Type B pancreatic cell (in vitro differentiated cells): ENCODE measurements at regions not wholly inside any gene's neighbourhood (a gene's known extent, or its start where the extent isn't known, plus 50 kb on each side); places are given as distances from the start of the nearest gene placed in this dataset.

Experiments
- DNase-seq: peaks from one replicate; pipeline ENCODE4 v3.0.0; 2021; ENCODE audit warnings: mixed read lengths; ENCODE audit not compliant: unreplicated experiment; ENCODE audit errors: extremely low spot score
- H3K27ac Mint-ChIP-seq: 2 replicates; pipeline ENCODE4 v1.8.0; 2021; ENCODE audit warnings: mild to moderate bottlenecking, mixed read lengths
- H3K27me3 Mint-ChIP-seq: 2 replicates; pipeline ENCODE4 v1.8.0; 2021; ENCODE audit warnings: mixed read lengths
- H3K36me3 Mint-ChIP-seq: 2 replicates; pipeline ENCODE4 v1.8.0; 2021; ENCODE audit warnings: mixed read lengths
- H3K4me1 Mint-ChIP-seq: one replicate; pipeline ENCODE4 v1.8.0; 2021; ENCODE audit warnings: mixed read lengths; ENCODE audit not compliant: unreplicated experiment
- H3K4me3 Mint-ChIP-seq: 2 replicates; pipeline ENCODE4 v1.8.0; 2021; ENCODE audit warnings: mild to moderate bottlenecking, mixed read lengths
- H3K9me3 Mint-ChIP-seq: 2 replicates; pipeline ENCODE4 v1.8.0; 2021; ENCODE audit warnings: mixed read lengths
- CTCF ChIP-seq: fragments of 200-600 bp; sonication (generic); conservative IDR thresholded peaks from 2 replicates; pipeline ENCODE4 v1.5.0; 2021; ENCODE audit warnings: antibody characterized with exemption, mild to moderate bottlenecking

GRCh38 chr2:39937621-39938020, 158.6 kb upstream of the THUMPD2 start:
- no peak for DNase-seq
- H3K27ac Mint-ChIP-seq, result no peak overlapping the region
- peaks cover 5% of the 10 kb centered on the region for H3K4me1 Mint-ChIP-seq
- TF ChIP-seq CTCF, result no peak
- H3K36me3 Mint-ChIP-seq, result no peaks in the 10 kb centered on the region
- no peak overlapping the region for H3K4me3 Mint-ChIP-seq
- H3K27me3 Mint-ChIP-seq, result no peaks in the 10 kb centered on the region
- H3K9me3 Mint-ChIP-seq, result peaks cover 13% of the 10 kb centered on the region

- H3K4me1 Mint-ChIP-seq, result peaks cover 5% of the 10 kb centered on the region
- no peak for DNase-seq
- H3K4me3 Mint-ChIP-seq, result no peak overlapping the region
- no peaks in the 10 kb centered on the region for H3K9me3 Mint-ChIP-seq
- no peaks in the 10 kb centered on the region for H3K36me3 Mint-ChIP-seq
- H3K27me3 Mint-ChIP-seq, result no peaks in the 10 kb centered on the region
- TF ChIP-seq CTCF, result no peak
- no peak overlapping the region for H3K27ac Mint-ChIP-seq
These were observed 155.8 kb upstream of the THUMPD2 start for GRCh38 chr2:39934851-39935250.

- no peak for TF ChIP-seq CTCF
- no peak for DNase-seq
- H3K9me3 Mint-ChIP-seq, result peaks cover under 1% of the 10 kb centered on the region
- no peak overlapping the region for H3K27ac Mint-ChIP-seq
- H3K4me3 Mint-ChIP-seq, result no peak overlapping the region
- H3K27me3 Mint-ChIP-seq, result no peaks in the 10 kb centered on the region
- no peaks in the 10 kb centered on the region for H3K36me3 Mint-ChIP-seq
- H3K4me1 Mint-ChIP-seq, result peaks cover 2% of the 10 kb centered on the region
These were observed 154.1 kb upstream of the THUMPD2 start for GRCh38 chr2:39933196-39933595.

- TF ChIP-seq CTCF, result no peak
- no peaks in the 10 kb centered on the region for H3K36me3 Mint-ChIP-seq
- no peak for DNase-seq
- H3K4me3 Mint-ChIP-seq, result no peak overlapping the region
- peaks cover 5% of the 10 kb centered on the region for H3K9me3 Mint-ChIP-seq
- H3K27me3 Mint-ChIP-seq, result no peaks in the 10 kb centered on the region
- peaks cover 5% of the 10 kb centered on the region for H3K4me1 Mint-ChIP-seq
- no peak overlapping the region for H3K27ac Mint-ChIP-seq
These were observed 153.1 kb upstream of the THUMPD2 start for GRCh38 chr2:39932198-39932597.

GRCh38 chr2:39930175-39930917, 151.3 kb upstream of the THUMPD2 start:
- Mint-ChIP-seq H3K4me3 (no peak overlapping the region), H3K9me3 (peaks cover 5% of the 10 kb centered on the region), H3K4me1 (peaks cover 5% of the 10 kb centered on the region), H3K36me3 (no peaks in the 10 kb centered on the region), H3K27ac (no peak overlapping the region), H3K27me3 (no peaks in the 10 kb centered on the region)
- no peak for TF ChIP-seq CTCF
- no peak for DNase-seq

- no peak for TF ChIP-seq CTCF
- no peak overlapping the region for H3K27ac Mint-ChIP-seq
- no peaks in the 10 kb centered on the region for H3K36me3 Mint-ChIP-seq
- H3K4me1 Mint-ChIP-seq, result peaks cover 5% of the 10 kb centered on the region
- no peak overlapping the region for H3K4me3 Mint-ChIP-seq
- no peaks in the 10 kb centered on the region for H3K27me3 Mint-ChIP-seq
- DNase-seq, result no peak
- H3K9me3 Mint-ChIP-seq, result peaks cover 5% of the 10 kb centered on the region
These were observed 150.5 kb upstream of the THUMPD2 start for GRCh38 chr2:39929531-39929930.
